SU-DHL-6 (cell line): ENCODE measurements at regions not wholly inside any gene's neighbourhood (a gene's known extent, or its start where the extent isn't known, plus 50 kb on each side); places are given as distances from the start of the nearest gene placed in this dataset.

ENCODE experiments used
- H2AFZ ChIP-seq: fragments of 200-600 bp; sonication (generic); 2 replicates; pipeline ENCODE4 v1.6.1; 2014; ENCODE audit warnings: low read depth, mild to moderate bottlenecking, moderate library complexity, mixed read lengths, antibody characterized with exemption, low read length; ENCODE audit not compliant: severe bottlenecking
- H3F3A ChIP-seq: fragments of 200-600 bp; shearing (Covaris generic); 2 replicates; pipeline ENCODE4 v1.6.0; 2016; ENCODE audit warnings: antibody characterized with exemption, mild to moderate bottlenecking; ENCODE audit not compliant: insufficient read depth
- H3K27ac ChIP-seq: fragments of 200-600 bp; sonication (generic); 2 replicates; pipeline ENCODE4 v1.5.1; 2016; ENCODE audit warnings: low read depth, mild to moderate bottlenecking, low read length, moderate library complexity, mixed read lengths
- H3K27me3 ChIP-seq: fragments of 200-600 bp; sonication (generic), shearing (Covaris generic); 2 replicates; pipeline ENCODE4 v1.6.0; 2014; ENCODE audit warnings: mild to moderate bottlenecking, low read length
- H3K36me3 ChIP-seq: fragments of 200-600 bp; sonication (generic); 2 replicates; pipeline ENCODE4 v1.6.1; 2014; ENCODE audit warnings: mild to moderate bottlenecking, low read length, mixed read lengths
- H3K4me2 ChIP-seq: fragments of 300-600, 200-600 bp; shearing (Covaris generic), sonication (generic); 2 replicates; pipeline ENCODE4 v1.6.0; 2014; ENCODE audit warnings: low read length, low read depth, mild to moderate bottlenecking; ENCODE audit not compliant: poor library complexity, severe bottlenecking
- H3K4me3 ChIP-seq: fragments of 200-600 bp; sonication (generic); 2 replicates; pipeline ENCODE4 v1.5.1; 2014; ENCODE audit warnings: antibody characterized with exemption, low read length, mild to moderate bottlenecking, mixed read lengths; ENCODE audit not compliant: insufficient read depth, poor library complexity, severe bottlenecking
- H3K79me2 ChIP-seq: fragments of 200-600 bp; sonication (generic); 2 replicates; pipeline ENCODE4 v1.6.1; 2014; ENCODE audit warnings: mild to moderate bottlenecking, low read length, moderate library complexity; ENCODE audit not compliant: insufficient read depth
- H3K9ac ChIP-seq: fragments of 200-600 bp; sonication (generic); 2 replicates; pipeline ENCODE4 v1.7.0; 2014; ENCODE audit warnings: mild to moderate bottlenecking, low read length
- H3K9me2 ChIP-seq: fragments of 200-600 bp; sonication (generic); replicated peaks from 2 replicates; pipeline ENCODE4 v1.6.1; 2014; ENCODE audit warnings: low read length; ENCODE audit not compliant: insufficient read depth
- H3K9me3 ChIP-seq: fragments of 200-600 bp; sonication (generic); 2 replicates; pipeline ENCODE4 v1.6.1; 2014; ENCODE audit warnings: low read length, mixed read lengths; ENCODE audit not compliant: insufficient read depth
- H4K20me1 ChIP-seq: fragments of 200-600 bp; sonication (generic); 2 replicates; pipeline ENCODE4 v1.6.1; 2014; ENCODE audit warnings: low read depth, mild to moderate bottlenecking, antibody characterized with exemption, low read length, moderate library complexity, mixed read lengths
- EZH2phosphoT487 ChIP-seq: fragments of 200-600 bp; sonication (generic), shearing (Covaris generic); conservative IDR thresholded peaks from 2 replicates; pipeline ENCODE4 v1.6.1; 2018; ENCODE audit warnings: mild to moderate bottlenecking, antibody characterized with exemption, low read length, moderate library complexity, mixed read lengths
- TF ChIP-seq, protein P1 (sequence below): fragments of 200-600 bp; sonication (generic); IDR thresholded peaks from one replicate; pipeline ENCODE4 v1.5.1; 2017; ENCODE audit warnings: antibody characterized with exemption, mild to moderate bottlenecking, low read length, moderate library complexity; ENCODE audit not compliant: insufficient read depth, poor library complexity, severe bottlenecking

- Histone ChIP-seq H3K27me3 (no peaks in the 10 kb centered on the region), H2AFZ (no peak overlapping the region), H3F3A (no peaks in the 10 kb centered on the region), H3K27ac (no peak overlapping the region), H4K20me1 (no peaks in the 10 kb centered on the region), H3K9me2 (no peaks in the 10 kb centered on the region), H3K79me2 (no peaks in the 10 kb centered on the region), H3K36me3 (no peaks in the 10 kb centered on the region), H3K4me2 (no peak overlapping the region), H3K9me3 (no peaks in the 10 kb centered on the region), H3K9ac (no peak overlapping the region), H3K4me3 (no peak overlapping the region)
- TF ChIP-seq EZH2phosphoT487, result no peak
- TF ChIP-seq, protein P1, sequence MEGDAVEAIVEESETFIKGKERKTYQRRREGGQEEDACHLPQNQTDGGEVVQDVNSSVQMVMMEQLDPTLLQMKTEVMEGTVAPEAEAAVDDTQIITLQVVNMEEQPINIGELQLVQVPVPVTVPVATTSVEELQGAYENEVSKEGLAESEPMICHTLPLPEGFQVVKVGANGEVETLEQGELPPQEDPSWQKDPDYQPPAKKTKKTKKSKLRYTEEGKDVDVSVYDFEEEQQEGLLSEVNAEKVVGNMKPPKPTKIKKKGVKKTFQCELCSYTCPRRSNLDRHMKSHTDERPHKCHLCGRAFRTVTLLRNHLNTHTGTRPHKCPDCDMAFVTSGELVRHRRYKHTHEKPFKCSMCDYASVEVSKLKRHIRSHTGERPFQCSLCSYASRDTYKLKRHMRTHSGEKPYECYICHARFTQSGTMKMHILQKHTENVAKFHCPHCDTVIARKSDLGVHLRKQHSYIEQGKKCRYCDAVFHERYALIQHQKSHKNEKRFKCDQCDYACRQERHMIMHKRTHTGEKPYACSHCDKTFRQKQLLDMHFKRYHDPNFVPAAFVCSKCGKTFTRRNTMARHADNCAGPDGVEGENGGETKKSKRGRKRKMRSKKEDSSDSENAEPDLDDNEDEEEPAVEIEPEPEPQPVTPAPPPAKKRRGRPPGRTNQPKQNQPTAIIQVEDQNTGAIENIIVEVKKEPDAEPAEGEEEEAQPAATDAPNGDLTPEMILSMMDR, result no peak
These were observed 121.6 kb upstream of the WDR11 start for GRCh38 chr10:120729547-120729946.

- no peaks in the 10 kb centered on the region for H3K36me3 ChIP-seq
- no peaks in the 10 kb centered on the region for H3K27me3 ChIP-seq
- no peaks in the 10 kb centered on the region for H3K79me2 ChIP-seq
- no peaks in the 10 kb centered on the region for H3K9me2 ChIP-seq
- no peaks in the 10 kb centered on the region for H4K20me1 ChIP-seq
- H3K9me3 ChIP-seq, result no peaks in the 10 kb centered on the region
- H3F3A ChIP-seq, result no peaks in the 10 kb centered on the region
- no peak overlapping the region for H3K27ac ChIP-seq
- no peak overlapping the region for H3K4me3 ChIP-seq
- H2AFZ ChIP-seq, result no peak overlapping the region
- no peak for TF ChIP-seq EZH2phosphoT487
- TF ChIP-seq, protein P1, result no peak
- no peak overlapping the region for H3K9ac ChIP-seq
- no peak overlapping the region for H3K4me2 ChIP-seq
These were observed 119.1 kb upstream of the WDR11 start for GRCh38 chr10:120732067-120732466.

- Histone ChIP-seq H3F3A (no peaks in the 10 kb centered on the region), H3K36me3 (no peaks in the 10 kb centered on the region), H3K27ac (no peak overlapping the region)
These were observed 118.4 kb upstream of the WDR11 start for GRCh38 chr10:120732643-120733313.

More at GRCh38 chr10:120732643-120733313, 118.4 kb upstream of the WDR11 start:
- Histone ChIP-seq H3K9me2 (no peaks in the 10 kb centered on the region), H3K9me3 (no peaks in the 10 kb centered on the region), H3K79me2 (no peaks in the 10 kb centered on the region), H3K9ac (no peak overlapping the region), H3K27me3 (no peaks in the 10 kb centered on the region), H2AFZ (no peak overlapping the region), H3K4me2 (no peak overlapping the region), H3K4me3 (no peak overlapping the region), H4K20me1 (no peaks in the 10 kb centered on the region)
- TF ChIP-seq, protein P1, result no peak
- no peak for TF ChIP-seq EZH2phosphoT487
